Ureter (tissue), 1 donor: ENCODE measurements at regions not wholly inside any gene's neighbourhood (a gene's known extent, or its start where the extent isn't known, plus 50 kb on each side); places are given as distances from the start of the nearest gene placed in this dataset.
A peak's percentile ranks its signal among the peaks of the same experiment; 100 is the strongest.

ENCODE experiments used
- DNase-seq: peaks from one replicate; pipeline ENCODE4 v3.0.0-alpha.2; 2020; ENCODE audit warnings: low spot score
- donor health status: DM: yes; HTN: yes; CAD: no.

GRCh38 chr10:70966646-70967553, 78.5 kb upstream of the PCBD1 start:
- DNase-seq, result no peak

GRCh38 chr10:70967591-70968587, 79.5 kb upstream of the PCBD1 start:
- no peak for DNase-seq

DNA sequence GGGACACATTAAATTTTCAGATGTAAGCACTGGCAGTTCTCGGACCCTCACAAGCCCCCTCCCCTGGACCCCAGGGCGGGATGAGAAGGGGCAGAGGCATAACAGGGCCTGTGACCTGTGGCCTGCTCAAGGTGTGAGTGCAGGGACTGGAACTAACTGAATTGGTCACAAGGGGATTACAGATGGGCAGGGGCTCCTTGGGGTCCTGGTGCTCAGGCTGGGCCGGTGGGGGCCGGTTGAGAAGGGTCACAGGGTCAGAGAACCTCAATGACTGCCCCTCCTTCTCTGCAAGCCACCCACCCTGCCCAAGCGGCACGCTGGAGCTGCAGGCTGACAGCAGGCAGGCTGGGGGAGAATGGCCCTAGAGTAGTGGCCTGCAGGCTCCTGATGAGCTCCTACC, 80.8 kb upstream of the PCBD1 start:
- DNase-seq, result no peak

DNA sequence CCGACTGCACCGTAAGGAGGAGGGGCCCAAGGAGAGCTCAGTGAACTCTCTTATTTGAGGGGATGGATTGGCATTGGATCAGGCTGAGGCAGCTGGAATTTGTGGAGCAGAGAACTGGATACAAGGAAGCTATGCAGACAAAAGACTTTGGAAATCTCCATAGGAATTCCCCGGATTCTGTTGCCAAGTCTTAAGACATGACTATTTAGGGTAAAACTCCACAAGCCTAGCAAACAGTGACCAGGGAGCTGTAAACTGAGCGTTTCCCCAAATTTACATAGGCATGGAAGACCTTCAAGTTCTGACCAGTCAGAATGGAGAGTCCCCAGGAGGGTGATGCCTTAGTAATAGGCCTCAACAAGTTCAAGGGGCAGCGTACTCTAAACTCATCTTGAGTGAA, 82.5 kb upstream of the PCBD1 start:
- DNase-seq, result no peak

- no peak for DNase-seq
Observed at GRCh38 chr10:70973275-70973674, 84.9 kb upstream of the PCBD1 start.

- no peak for DNase-seq
Observed at GRCh38 chr10:70974351-70974901, 86.1 kb upstream of the PCBD1 start.

DNA sequence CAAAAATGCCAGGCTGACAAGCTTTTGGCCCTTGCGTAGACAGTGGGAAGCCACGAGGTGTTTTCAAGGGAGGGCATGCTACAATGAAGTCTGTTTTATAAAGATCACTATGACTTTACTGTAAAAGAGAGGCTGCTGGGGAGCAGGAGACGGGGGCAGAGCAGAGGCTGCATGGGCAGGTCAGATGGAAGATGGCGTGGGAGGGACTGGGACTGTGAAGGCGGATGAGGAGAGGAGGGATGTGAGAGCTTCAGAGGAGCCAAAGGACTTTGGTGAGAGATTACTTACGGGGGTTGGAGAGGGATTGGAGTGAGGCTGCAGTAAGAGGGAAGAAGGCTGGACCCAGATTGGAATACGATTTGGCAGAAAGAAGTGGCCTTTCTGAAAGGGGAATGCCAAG, 86.6 kb upstream of the PCBD1 start:
- no peak for DNase-seq

DNA sequence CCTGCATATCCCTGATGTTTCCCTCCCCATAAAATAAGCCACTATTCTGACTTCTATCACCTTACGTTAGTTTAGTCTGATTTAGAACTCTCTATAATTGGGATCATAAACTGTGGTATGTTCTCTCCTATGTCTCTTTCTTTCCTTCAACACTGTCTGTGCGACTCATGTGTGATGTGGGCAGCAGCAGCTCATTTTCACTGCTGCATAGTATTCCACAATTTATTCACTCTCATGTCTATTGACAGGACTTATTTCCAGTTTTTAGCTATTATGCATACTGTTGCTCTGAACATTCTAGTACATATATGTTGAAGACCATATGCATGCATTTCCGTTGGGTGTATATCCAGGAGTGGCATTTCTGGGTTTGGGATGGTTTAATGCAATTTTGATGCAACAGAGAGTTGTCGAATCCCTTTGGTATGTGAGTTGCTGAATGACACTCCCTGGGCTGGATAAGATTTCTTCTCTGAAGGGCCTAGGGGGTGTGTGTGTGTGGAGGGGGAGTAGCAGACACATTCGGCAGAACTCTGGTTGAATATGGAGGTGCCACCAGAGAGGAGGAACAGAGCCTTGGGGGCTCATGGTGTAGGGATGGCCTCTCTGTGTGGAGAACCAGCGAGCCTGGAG, 87.8 kb upstream of the PCBD1 start:
- DNase-seq, result no peak

DNA sequence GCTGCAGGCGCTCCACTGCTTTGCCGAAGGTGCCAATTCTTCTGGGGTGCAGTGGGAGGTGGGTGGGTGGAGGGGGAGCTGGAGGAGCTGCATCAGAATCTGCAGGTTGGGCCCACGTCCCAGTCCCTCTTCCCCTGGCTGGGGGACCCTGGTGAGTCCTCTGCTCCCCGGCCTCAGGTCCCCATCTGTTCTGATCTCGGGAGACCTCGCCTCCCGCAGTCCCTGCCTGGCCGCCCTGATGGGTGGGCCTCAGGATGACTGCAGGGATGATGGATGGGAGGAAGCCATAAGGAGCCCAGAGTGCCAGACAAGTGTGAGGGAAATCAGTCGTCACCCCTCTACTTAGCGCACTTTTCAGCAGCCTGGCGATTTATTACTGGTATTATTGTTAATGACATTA, 89.3 kb upstream of the PCBD1 start:
- no peak for DNase-seq

DNA sequence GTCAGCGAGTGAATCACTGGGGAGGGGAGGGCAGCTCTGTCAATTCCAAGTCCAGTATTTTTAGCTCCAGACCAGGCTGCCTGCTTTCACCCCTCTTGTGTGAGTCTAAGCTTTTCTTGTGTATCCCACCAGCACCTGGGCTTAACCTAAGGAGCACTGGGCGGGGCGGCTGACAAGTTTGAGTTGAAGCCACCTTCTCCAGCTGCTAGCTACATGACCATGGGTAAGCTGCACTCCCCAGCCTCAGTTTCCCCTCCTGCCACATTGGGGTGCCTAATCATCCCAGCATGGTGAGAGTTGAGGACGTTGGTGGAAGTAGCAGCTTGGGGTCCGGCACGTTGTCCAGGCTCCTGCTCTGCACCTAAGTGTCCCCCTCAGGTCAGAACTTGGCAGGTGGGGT, 89.8 kb upstream of the PCBD1 start:
- DNase-seq, result no peak

- no peak for DNase-seq
Observed at GRCh38 chr10:70978816-70979480, 90.6 kb upstream of the PCBD1 start.

GRCh38 chr10:70980687-70981086, 92.3 kb upstream of the PCBD1 start:
- DNase-seq, result no peak

DNA sequence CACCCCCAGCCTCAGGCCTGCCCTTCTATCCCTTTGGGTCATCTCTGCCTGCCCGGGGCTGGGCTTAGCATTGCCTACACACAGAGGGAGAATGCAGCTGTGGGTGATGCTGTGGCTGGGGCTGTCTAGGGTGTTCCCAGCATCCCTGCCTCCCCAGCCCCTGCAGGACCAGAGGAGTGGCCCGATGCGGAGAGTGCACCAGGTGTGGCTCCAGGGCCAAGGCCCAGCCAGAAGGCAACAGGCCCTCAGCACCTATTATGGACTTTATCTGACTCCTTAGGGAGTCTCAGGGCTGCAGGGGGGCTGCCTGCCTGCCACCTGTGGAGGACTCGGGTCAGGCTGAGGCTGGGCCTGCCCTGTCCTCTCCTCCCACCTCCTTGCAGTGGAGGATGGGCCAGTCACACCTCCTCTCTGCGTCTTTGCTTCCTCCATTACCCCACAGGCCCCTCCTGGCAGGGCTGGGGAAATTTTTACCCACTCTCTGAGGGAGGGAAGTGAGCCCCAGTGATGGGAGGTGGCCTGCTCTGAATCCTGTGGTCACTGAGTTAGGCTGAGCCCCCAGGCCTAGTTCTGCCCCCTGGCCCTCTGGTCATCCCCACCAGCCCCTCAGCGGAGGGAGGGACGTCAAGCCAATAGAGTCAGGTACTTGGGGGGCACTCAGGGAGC, 92.9 kb upstream of the PCBD1 start:
- no peak for DNase-seq

DNA sequence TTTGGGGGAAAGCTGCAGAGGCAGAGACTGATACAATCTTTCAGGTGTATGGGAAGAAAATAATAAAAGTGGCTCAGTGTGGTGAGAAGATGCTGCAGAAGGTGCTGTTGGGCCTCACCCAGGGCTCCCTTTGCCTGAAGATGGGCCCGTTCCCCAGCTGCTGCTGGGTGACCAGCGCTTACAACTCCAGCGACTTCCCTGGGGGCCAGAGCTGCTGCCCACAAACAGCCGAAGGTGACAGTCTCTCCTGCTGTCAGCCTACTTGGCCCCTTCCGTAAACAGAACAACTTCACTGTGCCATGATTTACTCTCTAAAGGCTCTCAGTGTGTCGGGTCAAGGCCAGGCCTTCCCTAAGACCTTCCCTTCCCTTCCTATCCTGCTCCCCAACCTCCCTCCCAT, 93.6 kb upstream of the PCBD1 start:
- no peak for DNase-seq

- DNase-seq, result no peak
Observed at GRCh38 chr10:70982443-70982842, 94.1 kb upstream of the PCBD1 start.

DNA sequence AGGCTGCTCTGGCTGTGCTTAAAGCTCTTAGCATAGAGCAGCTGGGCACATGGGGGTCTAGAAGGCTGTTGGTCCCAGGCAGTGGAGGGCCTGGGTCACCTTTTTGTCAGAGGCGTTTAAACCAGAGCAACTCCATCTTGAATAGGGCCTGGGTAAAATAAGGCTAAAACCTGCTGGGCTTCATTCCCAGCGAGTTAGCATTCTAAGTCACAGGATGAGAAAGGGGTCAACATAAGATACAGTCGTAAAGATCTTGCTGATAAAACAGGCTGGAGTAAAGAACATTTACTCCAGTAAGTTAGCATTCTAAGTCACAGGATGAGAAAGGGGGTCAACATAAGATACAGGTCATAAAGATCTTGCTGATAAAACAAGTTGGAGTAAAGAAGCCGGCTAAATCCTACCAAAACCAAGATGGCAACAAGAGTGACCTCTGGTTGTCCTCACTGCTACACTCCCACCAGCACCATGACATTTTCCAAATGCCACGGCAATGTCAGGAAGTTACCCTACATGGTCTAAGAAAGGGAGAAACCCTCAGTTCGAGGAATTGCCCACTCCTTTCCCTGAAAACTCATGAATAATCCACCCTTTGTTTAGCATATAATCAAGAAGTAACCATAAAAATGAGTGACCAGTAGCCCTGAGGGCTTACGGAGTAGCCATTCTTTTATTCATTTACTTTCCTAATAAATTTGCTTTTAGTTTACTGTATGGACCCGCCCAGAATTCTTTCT, 96.8 kb upstream of the PCBD1 start:
- no peak for DNase-seq

DNA sequence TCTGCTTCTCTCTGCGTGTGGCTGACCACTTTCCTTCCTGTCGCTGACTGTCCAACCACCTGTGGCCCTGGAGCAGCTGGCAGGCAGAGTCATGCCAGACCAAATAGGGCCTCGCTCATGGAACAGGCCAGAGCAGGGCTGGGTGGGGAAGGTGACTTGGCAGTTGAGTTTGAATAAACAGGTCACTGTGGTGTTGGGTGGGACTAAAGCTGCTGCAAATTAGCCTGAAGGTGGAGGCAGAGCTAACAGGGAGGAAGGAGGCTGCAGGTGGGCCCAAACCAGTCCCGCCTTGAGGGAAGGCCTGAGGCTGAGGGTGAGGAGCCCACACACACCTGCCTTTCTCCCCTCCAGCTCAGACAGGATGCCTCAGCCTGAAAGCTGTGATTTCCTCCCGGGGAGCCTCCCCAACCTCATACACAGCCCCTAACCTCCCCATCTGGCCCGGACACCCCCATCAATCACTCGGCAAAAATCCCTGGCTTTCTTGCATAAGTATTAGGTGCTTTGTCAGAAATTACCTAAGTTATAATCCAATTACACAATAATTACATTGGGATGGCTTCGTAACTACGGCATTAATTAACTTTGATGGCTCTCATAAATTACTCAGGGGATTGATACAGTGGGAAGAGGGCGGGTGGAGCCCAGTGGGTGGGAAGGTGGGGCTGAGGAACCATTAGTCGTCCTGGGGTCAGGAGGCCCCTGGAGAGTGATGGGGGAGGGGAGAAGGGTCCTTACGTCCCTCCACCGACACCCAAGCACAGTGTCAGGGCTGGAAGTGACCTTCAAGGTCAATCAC, 97.7 kb upstream of the PCBD1 start:
- peak; percentile 74 for DNase-seq

GRCh38 chr10:70986623-70986950, 98.2 kb upstream of the PCBD1 start:
- DNase-seq, result no peak

DNA sequence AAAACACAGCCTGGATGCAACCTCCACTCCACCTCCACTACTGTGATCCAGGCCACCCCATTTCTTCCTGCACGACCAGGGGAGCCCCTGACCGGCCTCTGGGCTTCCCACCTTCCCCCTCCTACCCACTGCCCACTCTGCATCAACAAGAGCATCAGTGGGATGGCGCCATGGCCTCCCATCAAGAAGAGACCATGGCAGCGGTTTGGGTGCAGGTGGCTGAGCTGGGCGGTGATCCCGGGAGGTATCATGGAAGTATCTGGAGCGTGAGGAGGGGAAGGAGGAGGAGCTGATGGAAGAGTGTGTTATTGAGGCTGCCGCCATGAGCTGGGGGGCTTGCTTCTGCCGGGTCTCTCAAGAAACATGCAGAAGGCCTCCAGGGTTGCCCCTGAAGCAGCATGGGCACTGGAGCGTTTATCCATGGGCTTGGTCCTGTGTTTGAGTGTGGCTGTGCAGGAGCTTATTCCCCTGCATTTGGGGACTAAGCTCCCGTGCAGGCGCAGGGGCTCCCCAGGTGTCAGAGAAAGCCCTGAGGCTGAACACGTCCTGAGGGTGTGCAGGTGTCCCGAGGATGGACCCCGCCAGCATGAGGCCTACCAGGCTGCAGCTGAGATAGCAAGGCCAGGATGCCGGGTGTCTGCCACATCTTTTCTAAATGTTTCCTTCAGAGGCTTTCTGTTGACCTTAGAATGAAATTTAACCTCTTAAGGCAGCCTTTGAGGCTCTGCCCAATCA, 99.2 kb upstream of the PCBD1 start:
- DNase-seq, result no peak
